ENCODE measurements at regions not wholly inside any gene's neighbourhood (a gene's known extent, or its start where the extent isn't known, plus 50 kb on each side); places are given as distances from the start of the nearest gene placed in this dataset.

- H3K27ac ChIP-seq: no peak overlapping the region
- no peak for TF ChIP-seq CTCF (conservative IDR thresholded peaks at IDR 0.05)
These were observed 226.0 kb downstream of the CHRM3 start for GRCh38 chr1:239612379-239612778.

- no peak overlapping the region for H3K27ac ChIP-seq
- TF ChIP-seq CTCF (conservative IDR thresholded peaks at IDR 0.05): no peak
These were observed 230.3 kb downstream of the CHRM3 start for GRCh38 chr1:239616673-239617072.

- TF ChIP-seq CTCF (conservative IDR thresholded peaks at IDR 0.05): no peak
- H3K27ac ChIP-seq: no peak overlapping the region
These were observed 230.9 kb downstream of the CHRM3 start for GRCh38 chr1:239617259-239617658.

GRCh38 chr1:239617731-239618130 lies 231.4 kb downstream of the CHRM3 start:
- TF ChIP-seq CTCF (conservative IDR thresholded peaks at IDR 0.05): no peak
- H3K27ac ChIP-seq: no peak overlapping the region

GRCh38 chr1:239619190-239619589 lies 232.8 kb downstream of the CHRM3 start:
- no peak overlapping the region for H3K27ac ChIP-seq
- TF ChIP-seq CTCF (conservative IDR thresholded peaks at IDR 0.05): no peak

- no peak for TF ChIP-seq CTCF (conservative IDR thresholded peaks at IDR 0.05)
- no peak overlapping the region for H3K27ac ChIP-seq
These were observed 244.4 kb downstream of the CHRM3 start for GRCh38 chr1:239630767-239631166.

- TF ChIP-seq CTCF (conservative IDR thresholded peaks at IDR 0.05): no peak
- no peak overlapping the region for H3K27ac ChIP-seq
These were observed 247.1 kb downstream of the CHRM3 start for GRCh38 chr1:239633432-239633831.

GRCh38 chr1:239635276-239635675 lies 248.9 kb downstream of the CHRM3 start:
- no peak for TF ChIP-seq CTCF (conservative IDR thresholded peaks at IDR 0.05)
- H3K27ac ChIP-seq: no peak overlapping the region
